Kidney epithelial cell (primary cell): ENCODE measurements at regions not wholly inside any gene's neighbourhood (a gene's known extent, or its start where the extent isn't known, plus 50 kb on each side); places are given as distances from the start of the nearest gene placed in this dataset.

Experiments
- DNase-seq: peaks from one replicate; pipeline ENCODE4 v3.0.0-alpha.2; 2010; ENCODE audit warnings: low read depth
- H3K27me3 ChIP-seq: 2 replicates; pipeline ENCODE4 v1.6.0; 2011; ENCODE audit warnings: low read length; ENCODE audit not compliant: control insufficient read depth, insufficient read depth
- H3K36me3 ChIP-seq: 2 replicates; pipeline ENCODE4 v1.5.1; 2011; ENCODE audit warnings: low read length; ENCODE audit not compliant: control insufficient read depth, insufficient read depth
- H3K4me3 ChIP-seq: 2 replicates; pipeline ENCODE4 v1.5.1; 2011; ENCODE audit warnings: low read depth, mild to moderate bottlenecking, control low read depth, low read length
- CTCF ChIP-seq: IDR thresholded peaks from 2 replicates; pipeline ENCODE4 v1.5.1; 2011; ENCODE audit warnings: mild to moderate bottlenecking, moderate library complexity, low read length, control low read depth, inconsistent platforms; ENCODE audit not compliant: insufficient read depth, poor library complexity, severe bottlenecking

DNA sequence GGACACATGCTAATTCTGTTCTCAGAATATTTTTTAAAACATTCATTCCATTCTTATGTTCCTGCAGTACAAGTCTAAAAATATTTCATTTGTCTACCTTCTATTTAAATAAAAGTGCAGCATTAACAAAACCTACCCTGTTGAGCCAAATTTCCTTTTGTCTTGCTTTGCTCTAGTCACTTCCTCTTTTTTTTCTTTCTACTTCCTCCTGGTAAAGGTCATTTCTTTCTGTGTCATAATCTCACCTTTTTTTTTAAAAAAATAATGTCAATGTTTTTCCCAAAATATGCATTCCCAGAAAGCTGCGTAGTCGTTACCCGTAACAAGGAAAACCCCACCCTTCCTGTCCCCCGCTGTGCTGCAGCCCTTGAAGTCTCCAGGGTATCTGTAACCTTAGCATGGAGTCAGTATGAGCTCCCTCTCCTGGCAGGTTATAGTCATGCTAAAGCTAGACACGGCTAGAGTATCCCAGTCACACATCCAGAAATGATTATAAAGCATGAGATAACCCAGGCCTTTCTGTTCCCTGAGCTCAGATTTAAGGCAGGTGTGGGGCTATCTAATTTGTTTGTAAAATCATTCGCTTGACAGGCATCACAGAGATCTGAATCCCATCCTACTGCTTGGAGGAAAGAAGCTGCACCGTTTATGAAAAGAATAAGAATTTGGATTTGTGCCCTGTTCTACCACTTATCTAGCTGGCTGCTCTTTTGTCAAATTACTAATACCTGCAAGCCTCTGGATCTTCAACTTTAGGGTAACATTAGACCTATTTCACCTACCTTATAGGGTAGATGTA lies 51.1 kb upstream of the EED start:
- Histone ChIP-seq H3K27me3 (no peaks in the 10 kb centered on the region), H3K4me3 (no peak overlapping the region), H3K36me3 (no peaks in the 10 kb centered on the region)
- TF ChIP-seq CTCF: peak; percentile 67
- peak; percentile 35 for DNase-seq

- no peak for DNase-seq
- no peaks in the 10 kb centered on the region for H3K27me3 ChIP-seq
- H3K36me3 ChIP-seq: no peaks in the 10 kb centered on the region
- no peak for TF ChIP-seq CTCF
- H3K4me3 ChIP-seq: no peak overlapping the region
Observed at GRCh38 chr11:86192519-86193257, 51.9 kb upstream of the EED start.

GRCh38 chr11:86191874-86192273 lies 52.7 kb upstream of the EED start:
- H3K27me3 ChIP-seq: no peaks in the 10 kb centered on the region
- H3K4me3 ChIP-seq: no peak overlapping the region
- DNase-seq: no peak
- TF ChIP-seq CTCF: no peak
- no peaks in the 10 kb centered on the region for H3K36me3 ChIP-seq

GRCh38 chr11:86187027-86187426 lies 57.5 kb upstream of the EED start:
- Histone ChIP-seq H3K27me3 (no peaks in the 10 kb centered on the region), H3K4me3 (no peak overlapping the region), H3K36me3 (no peaks in the 10 kb centered on the region)
- TF ChIP-seq CTCF: no peak
- DNase-seq: no peak

DNA sequence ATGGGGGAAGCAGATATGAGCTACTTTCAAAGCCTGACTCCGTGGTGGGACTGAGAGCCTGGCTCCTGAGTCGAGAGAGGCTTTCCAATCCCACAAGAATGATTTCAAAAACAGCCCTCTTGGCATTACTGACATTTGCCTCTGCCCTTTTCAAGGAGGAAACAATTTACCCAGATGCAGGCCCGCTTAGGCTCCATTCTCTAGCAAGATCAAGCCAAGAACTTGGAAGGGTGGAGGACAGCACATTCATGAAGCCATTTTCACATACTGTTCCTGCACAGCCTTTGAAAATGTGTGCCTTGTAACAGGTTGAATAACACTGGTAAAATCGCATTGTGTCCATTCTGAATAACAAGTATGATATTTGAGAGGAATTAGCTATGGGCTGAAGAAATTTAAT lies 58.2 kb upstream of the EED start:
- Histone ChIP-seq H3K4me3 (no peak overlapping the region), H3K36me3 (no peaks in the 10 kb centered on the region), H3K27me3 (no peaks in the 10 kb centered on the region)
- no peak for DNase-seq
- no peak for TF ChIP-seq CTCF
